Heart right ventricle (tissue), 16 donors: ENCODE measurements at regions not wholly inside any gene's neighbourhood (a gene's known extent, or its start where the extent isn't known, plus 50 kb on each side); places are given as distances from the start of the nearest gene placed in this dataset.

Experiments used
- ATAC-seq, 8 donors: fragments of 200-7000 bp; cut with Tn5 transposase; one replicate each; pipeline ENCODE4 v1.9.1; 2020; ENCODE audit warnings: mild to moderate bottlenecking in 8 of 8, moderate library complexity in 8 of 8, moderate number of reproducible peaks in 1 of 8
- DNase-seq, 2 donors: peaks; one replicate each; pipeline ENCODE4 v3.0.0-alpha.2; 2020
- H3K27ac ChIP-seq, 10 donors: fragments of 200-600 bp; sonication (generic) in 2 of 10; one replicate each; pipeline versions ENCODE4 v1.5.0 to v1.8.0; 2020 to 2022; ENCODE audit warnings: mild to moderate bottlenecking in 3 of 10
- H3K27me3 ChIP-seq, 7 donors: fragments of 200-600 bp; one replicate each; pipeline ENCODE4 v1.8.0; 2021 to 2022; ENCODE audit warnings: mild to moderate bottlenecking in 2 of 7
- H3K36me3 ChIP-seq, 9 donors: fragments of 200-600 bp; sonication (generic) in 1 of 9; one replicate each; pipeline versions ENCODE4 v1.5.0 to v1.8.0; 2020 to 2022; ENCODE audit warnings: mild to moderate bottlenecking in 2 of 9
- H3K4me1 ChIP-seq, 9 donors: fragments of 200-600 bp; sonication (generic) in 1 of 9; one replicate each; pipeline versions ENCODE4 v1.5.0 to v1.8.0; 2020 to 2022; ENCODE audit warnings: mild to moderate bottlenecking in 4 of 9
- H3K4me3 ChIP-seq, 10 donors: fragments of 200-600 bp; sonication (generic) in 2 of 10; one replicate each; pipeline versions ENCODE4 v1.5.0 to v1.8.0; 2020 to 2022; ENCODE audit warnings: mild to moderate bottlenecking in 7 of 10, moderate library complexity in 2 of 10
- H3K9me3 ChIP-seq, 11 donors: fragments of 200-600 bp in 10 of 11; sonication (generic) in 2 of 11; one replicate each; pipeline versions ENCODE4 v1.5.0 to v1.8.0; 2013 to 2022; ENCODE audit warnings: mild to moderate bottlenecking in 2 of 11, control low read depth in 1 of 11, moderate library complexity in 1 of 11
- WGBS, 2 donors: extraction: QIAGEN DNeasy Blood & Tissue Kit; methylation state at CpG; one replicate each; pipeline ENCODE4 v1.1.7; 2013; ENCODE audit warnings: inconsistent platforms in 1 of 2; 5-methylcytosine and 5-hydroxymethylcytosine counted together
- intact Hi-C, 10 donors: fragments of 100-400 bp; cut with DNase I; formaldehyde crosslinking; loops; one replicate each; pipeline versions ENCODE4 v1.11.1 to v1.14.2; 2022
- TF ChIP-seq, protein P1 (sequence below), 9 donors: fragments of 200-600 bp; sonication (generic) in 2 of 9; IDR thresholded peaks; one replicate each; pipeline versions ENCODE4 v1.5.0 to v1.8.0; 2021 to 2022; ENCODE audit warnings: antibody characterized with exemption in 9 of 9, mild to moderate bottlenecking in 5 of 9, moderate library complexity in 1 of 9
- donor health status: Arrhythmogenic right ventricular cardiomyopathy.
- donor health status: ischemic (EF 13 %, LVEDD 7.1; RV severe dilation, severe dysfunction).
- donor health status: healthy with polysubstance abuse.
- donor health status: DM: no; HTN: yes; CAD: no.
- donor health status: DM: no; HTN: no; CAD: no.
- donor health status: ischemic (EF 25% LVEDD 6.9; RV normal size, moderate dysfunction).
- donor health status: ischemic (EF 25% LVEDD 5.7; RV mildly dilated, moderate dysfunction).
- donor health status: healthy.
- donor health status: DM: yes; HTN: yes; CAD: no.
- donor health status: Ischemic cardiomyopathy.
- donor health status: ischemic (EF 35%, LVEDD 5.7; RV mildly dilated, moderate dysfunction).
- donor health status: nonischemic (EF 11% LVEDD 7.7; RV severe dilation, severe dysfunction).
- donor health status: DM: yes; HTN: yes; CAD: no.
- donor health status: PGD.
- donor health status: ischemic (EF 29% LVEDD 5.4; RV normal size, mild dysfunction).
- donor health status: nonischemic (EF 23%, LVEDD 6.1; RV moderate dilation, normal function).

DNA sequence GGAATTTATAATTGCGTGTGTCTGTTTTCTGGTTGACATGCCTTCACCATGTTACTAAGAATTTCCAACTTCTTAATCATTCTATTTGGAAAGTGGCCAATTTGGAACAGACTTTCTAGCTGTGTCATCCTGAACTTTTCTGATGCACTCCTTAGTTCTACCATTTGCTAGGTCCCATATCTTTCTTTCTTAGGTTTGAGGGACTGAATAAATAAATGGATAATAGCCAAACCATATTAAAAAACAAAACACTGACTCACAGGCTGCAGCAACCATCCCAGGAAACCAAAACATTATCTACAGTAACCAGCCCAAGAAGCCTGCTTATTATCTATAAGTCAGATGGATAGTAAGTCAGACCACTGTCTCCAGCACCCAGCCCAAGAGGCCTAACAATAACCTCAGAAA is 57.5 kb upstream of the PLET1 start:
- Histone ChIP-seq H3K9me3 (no peaks in the 10 kb centered on the region), H3K27ac (peak overlapping the region in 4 of 10 donors; percentile 36 to 52 (median 40)), H3K27me3 (no peaks in the 10 kb centered on the region), H3K4me3 (no peak overlapping the region), H3K4me1 (peaks cover 0 to 48% (median 31%) of the 10 kb centered on the region in 9 donors), H3K36me3 (no peaks in the 10 kb centered on the region)
- 23 to 36% methylated on average over 1 of the region's 1 CpG for WGBS, 2 donors
- TF ChIP-seq, protein P1, sequence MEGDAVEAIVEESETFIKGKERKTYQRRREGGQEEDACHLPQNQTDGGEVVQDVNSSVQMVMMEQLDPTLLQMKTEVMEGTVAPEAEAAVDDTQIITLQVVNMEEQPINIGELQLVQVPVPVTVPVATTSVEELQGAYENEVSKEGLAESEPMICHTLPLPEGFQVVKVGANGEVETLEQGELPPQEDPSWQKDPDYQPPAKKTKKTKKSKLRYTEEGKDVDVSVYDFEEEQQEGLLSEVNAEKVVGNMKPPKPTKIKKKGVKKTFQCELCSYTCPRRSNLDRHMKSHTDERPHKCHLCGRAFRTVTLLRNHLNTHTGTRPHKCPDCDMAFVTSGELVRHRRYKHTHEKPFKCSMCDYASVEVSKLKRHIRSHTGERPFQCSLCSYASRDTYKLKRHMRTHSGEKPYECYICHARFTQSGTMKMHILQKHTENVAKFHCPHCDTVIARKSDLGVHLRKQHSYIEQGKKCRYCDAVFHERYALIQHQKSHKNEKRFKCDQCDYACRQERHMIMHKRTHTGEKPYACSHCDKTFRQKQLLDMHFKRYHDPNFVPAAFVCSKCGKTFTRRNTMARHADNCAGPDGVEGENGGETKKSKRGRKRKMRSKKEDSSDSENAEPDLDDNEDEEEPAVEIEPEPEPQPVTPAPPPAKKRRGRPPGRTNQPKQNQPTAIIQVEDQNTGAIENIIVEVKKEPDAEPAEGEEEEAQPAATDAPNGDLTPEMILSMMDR (IDR thresholded peaks at IDR 0.05) = no peak
- intact Hi-C loops = loop anchor here in 1 of 10 donors (10.0 kb wide), 1 partner anchor 137 kb away; no protein-coding TSS in a partner anchor
- peak in 7 of 8 donors; percentile 36 to 74 (median 48) for ATAC-seq
- no peak for DNase-seq

DNA sequence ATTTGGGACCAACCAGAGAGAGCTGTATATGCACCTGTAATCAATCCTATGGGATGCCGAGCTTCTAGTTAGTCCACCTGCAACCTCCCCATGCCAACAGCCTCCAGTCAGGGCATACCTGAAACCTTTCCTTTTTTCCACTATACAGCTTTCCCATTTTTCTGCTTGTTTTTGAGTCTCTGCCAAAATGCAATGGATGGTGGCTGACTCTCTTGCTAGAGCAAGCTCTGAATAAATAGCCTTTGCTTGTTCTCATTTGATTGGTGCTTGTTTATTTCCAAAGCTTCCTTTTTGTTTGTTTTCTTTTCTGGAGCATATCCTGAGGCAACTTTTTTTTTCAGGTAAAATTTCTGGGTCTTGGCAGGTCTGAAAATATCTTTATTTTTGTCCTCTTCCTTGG is 58.0 kb upstream of the PLET1 start:
- ATAC-seq (no peak), DNase-seq (no peak)
- Histone ChIP-seq H3K4me3 (no peak overlapping the region), H3K4me1 (peaks cover 0 to 48% (median 31%) of the 10 kb centered on the region in 9 donors), H3K9me3 (peaks cover 0 to 4% (median 0%) of the 10 kb centered on the region in 11 donors), H3K27me3 (no peaks in the 10 kb centered on the region), H3K36me3 (no peaks in the 10 kb centered on the region), H3K27ac (peak overlapping the region in 4 of 10 donors; percentile 36 to 52 (median 40))
- 92 to 100% methylated on average over 1 of the region's 1 CpG for WGBS, 2 donors
- intact Hi-C loops = loop anchor here in 1 of 10 donors (10.0 kb wide), 1 partner anchor 136 kb away; no protein-coding TSS in a partner anchor
- TF ChIP-seq, protein P1 (IDR thresholded peaks at IDR 0.05) = no peak

GRCh38 chr11:112320668-112321067 is 60.0 kb upstream of the PLET1 start:
- DNase-seq (peak; percentile 65 to 74), ATAC-seq (peak; percentile 68 to 87 (median 73))
- Histone ChIP-seq H3K27ac (peak overlapping the region in 1 of 10 donors; percentile 7), H3K36me3 (no peaks in the 10 kb centered on the region), H3K9me3 (peaks cover 0 to 8% (median 0%) of the 10 kb centered on the region in 11 donors), H3K4me3 (no peak overlapping the region), H3K27me3 (no peaks in the 10 kb centered on the region), H3K4me1 (peaks cover 0 to 44% (median 31%) of the 10 kb centered on the region in 9 donors)
- TF ChIP-seq, protein P1 (IDR thresholded peaks at IDR 0.05) = no peak
- WGBS, 2 donors = 12 to 21% methylated on average over 5 of the region's 5 CpGs
- intact Hi-C loops = no loop called here

GRCh38 chr11:112321501-112322172 is 61.0 kb upstream of the PLET1 start:
- TF ChIP-seq, protein P1 (IDR thresholded peaks at IDR 0.05) = no peak
- H3K27me3 ChIP-seq = no peaks in the 10 kb centered on the region
- H3K27ac ChIP-seq = peak overlapping the region in 1 of 10 donors; percentile 7
- no peaks in the 10 kb centered on the region for H3K36me3 ChIP-seq
- whole genome bisulfite sequencing, 2 donors = 59 to 63% methylated on average over 8 of the region's 8 CpGs
- no peak overlapping the region for H3K4me3 ChIP-seq
- peaks cover 0 to 10% (median 0%) of the 10 kb centered on the region in 11 donors for H3K9me3 ChIP-seq
- H3K4me1 ChIP-seq = peaks cover 0 to 36% (median 31%) of the 10 kb centered on the region in 9 donors
- peak in 6 of 8 donors; percentile 22 to 83 (median 50) for ATAC-seq
- peak in 1 of 2 donors; percentile 29 for DNase-seq
- intact Hi-C loops = no loop called here
